ENCODE measurements at regions not wholly inside any gene's neighbourhood (a gene's known extent, or its start where the extent isn't known, plus 50 kb on each side); places are given as distances from the start of the nearest gene placed in this dataset.

DNA sequence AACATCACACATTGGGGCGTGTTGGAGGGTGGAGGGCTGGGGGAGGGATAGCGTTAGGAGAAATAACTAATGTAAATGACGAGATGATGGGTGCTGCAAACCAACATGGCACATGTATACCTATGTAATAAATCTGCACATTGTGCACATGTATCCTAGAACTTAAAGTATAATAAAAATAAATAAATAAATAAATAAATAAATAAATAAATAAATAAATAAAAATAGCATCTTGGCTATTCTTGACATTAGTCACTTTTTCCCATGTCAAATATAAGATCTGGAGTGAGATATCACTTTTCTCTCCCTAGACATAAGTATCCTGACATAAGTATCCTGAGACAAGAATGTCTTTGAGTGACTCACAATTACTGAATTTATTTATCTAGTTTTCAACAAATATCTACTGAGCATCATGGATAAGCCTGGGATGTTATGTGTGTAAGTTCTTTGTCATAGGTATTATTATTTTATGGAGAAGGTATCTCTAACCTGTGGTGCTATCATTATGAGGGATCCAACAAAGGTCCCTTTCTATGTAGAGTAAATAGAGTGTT, 691.3 kb downstream of the SORCS1 start:
- in situ Hi-C loops (cut with HindIII; ENCODE audit: low sequenced_read_pairs) = no loop called here

DNA sequence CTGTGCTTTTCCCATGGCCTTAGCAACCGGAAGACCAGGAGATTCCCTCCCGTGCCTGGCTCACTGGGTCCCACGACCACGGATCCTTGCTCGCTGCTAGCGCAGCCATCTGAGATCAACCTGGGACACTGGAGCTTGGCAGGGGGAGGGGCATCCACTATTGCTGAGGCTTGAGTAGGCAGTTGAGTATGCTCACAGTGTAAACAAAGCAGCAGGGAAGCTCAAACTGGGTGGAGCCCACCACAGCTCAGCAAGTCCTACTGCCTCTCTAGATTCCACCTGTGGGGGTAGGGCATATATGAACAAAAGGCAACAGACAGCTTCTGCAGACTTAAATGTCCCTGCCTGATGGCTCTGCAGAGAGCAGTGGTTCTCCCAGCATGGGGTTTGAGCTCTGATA, 697.0 kb downstream of the SORCS1 start:
- in situ Hi-C loops (cut with HindIII; ENCODE audit: low sequenced_read_pairs) = no loop called here

DNA sequence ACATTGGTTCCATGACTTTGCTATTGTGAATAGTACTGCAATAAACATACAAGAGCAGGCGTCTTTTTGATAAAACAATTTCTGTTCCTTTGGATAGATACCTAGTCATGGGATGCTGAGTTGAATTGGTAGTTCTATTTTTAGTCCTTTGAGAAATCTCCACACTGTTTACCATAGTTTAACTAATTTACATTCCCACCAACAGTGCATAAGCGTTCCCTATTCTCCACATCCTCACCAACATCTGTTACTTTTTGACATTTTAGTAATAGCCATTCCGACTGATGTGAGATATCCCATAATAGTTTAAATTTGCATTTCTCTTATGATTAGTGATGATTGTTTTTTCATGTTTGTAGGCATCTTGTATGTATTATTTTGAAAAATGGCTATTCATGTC, 707.0 kb downstream of the SORCS1 start:
- in situ Hi-C loops (cut with HindIII; ENCODE audit: low sequenced_read_pairs) = no loop called here

DNA sequence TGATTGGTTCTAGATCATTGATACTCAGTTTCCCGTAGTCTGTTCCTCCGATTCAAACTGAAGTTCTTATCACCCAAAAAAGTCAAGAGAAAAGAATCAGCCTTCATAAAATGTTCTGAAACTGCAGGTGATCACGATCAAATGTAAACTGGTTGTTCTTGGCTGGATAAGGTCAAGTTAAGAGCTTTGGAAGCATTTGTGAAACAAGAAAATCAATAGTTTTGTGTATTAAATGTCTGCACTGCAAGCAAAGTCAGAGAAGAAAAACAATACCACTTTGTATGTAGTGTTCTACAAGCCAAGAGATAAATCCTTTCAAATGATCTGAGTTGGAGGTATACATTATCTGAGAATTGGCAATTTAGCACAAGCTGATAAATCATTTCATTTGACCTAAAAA, 710.3 kb downstream of the SORCS1 start:
- in situ Hi-C loops (cut with HindIII; ENCODE audit: low sequenced_read_pairs) = no loop called here

DNA sequence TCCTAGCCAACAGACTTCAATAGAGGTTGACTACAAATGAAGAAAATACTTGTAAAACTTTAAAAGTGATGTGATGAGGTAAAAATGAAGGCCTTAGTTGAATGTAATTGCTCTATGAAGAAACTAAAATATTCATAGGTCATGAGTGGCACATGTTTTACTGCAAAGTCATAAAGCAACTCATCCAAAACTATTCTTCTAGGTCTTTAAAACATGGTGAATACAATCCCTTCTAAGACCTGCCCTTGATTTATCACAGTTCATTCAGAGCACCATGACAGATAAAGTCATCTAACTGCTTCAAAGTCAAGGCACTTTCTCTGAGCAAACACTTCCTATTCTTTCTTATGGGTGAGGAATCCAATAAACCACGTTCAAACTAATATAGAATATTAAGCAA, 713.5 kb downstream of the SORCS1 start:
- in situ Hi-C loops (cut with HindIII; ENCODE audit: low sequenced_read_pairs) = no loop called here

DNA sequence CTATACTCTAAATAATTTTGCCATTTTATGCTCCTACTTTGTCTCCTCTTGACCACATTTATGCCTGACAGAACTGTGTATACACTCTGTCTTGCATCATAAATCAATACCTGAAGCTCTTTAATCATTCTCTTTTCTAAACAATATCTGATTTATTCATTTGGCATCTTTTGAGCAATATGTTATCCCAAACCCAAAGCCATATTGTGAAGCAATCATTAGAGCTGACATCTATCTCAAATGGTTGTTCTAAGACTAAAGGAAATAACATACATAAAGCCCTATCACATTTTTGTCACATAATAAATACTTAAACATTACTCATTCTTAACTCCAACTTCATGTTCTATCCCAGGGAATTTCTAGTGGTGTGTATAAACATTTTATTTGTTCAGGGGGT, 717.6 kb downstream of the SORCS1 start:
- in situ Hi-C loops (cut with HindIII; ENCODE audit: low sequenced_read_pairs) = no loop called here

DNA sequence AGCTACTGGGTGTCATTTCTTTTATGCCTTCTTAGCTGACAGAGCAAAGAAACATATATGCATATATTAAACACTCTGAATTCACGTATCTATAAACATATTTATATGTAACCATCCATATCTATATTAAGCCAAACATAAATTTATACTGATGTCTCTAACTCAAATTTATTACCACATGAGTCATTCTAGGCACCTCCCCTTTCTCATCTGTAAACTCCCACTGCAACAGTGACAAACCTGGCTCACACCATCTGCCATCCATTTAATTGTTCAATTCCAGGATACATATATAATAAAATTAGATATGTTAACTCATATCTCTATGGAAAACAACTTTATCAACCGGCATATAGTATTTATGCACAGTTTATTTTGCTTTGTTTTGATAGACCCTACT, 722.3 kb downstream of the SORCS1 start:
- in situ Hi-C loops (cut with HindIII; ENCODE audit: low sequenced_read_pairs) = no loop called here

DNA sequence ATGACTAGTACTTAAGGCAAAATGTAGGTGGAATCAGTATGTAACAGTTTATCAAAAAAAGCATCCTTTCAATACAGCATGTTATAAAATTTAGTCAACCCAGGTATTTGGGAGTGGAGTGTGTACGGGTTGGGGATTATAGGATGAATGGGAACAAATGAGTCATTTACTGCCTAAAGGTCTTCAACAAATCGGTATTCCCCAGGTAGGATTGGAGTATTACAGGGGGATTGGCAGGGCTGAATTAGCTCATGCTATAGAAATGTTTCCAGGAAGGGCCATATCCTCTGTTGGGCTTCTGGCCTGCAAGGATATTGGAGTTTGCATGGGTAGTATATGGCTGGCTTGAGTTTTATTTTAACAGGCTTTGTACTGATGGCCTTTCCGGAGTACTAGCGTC, 723.7 kb downstream of the SORCS1 start:
- in situ Hi-C loops (cut with HindIII; ENCODE audit: low sequenced_read_pairs) = no loop called here

DNA sequence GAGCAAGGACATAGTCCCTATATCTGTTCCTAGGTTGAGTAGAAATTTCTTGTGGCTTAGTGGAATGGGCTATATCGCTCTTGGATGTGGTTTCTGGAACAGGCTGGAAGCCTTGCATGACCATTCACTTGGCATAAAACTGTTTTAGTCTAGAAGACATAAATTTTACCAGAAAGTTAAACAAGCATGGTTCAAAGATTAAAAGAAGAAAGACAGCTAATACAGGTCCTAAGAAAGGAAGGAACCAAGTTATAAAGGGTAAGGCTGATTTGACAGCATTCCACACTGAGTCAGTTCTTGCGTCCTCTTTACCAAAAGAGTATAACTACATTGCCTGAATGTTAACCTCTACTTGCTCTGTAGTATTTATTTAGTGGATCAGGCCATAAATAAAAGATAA, 724.2 kb downstream of the SORCS1 start:
- in situ Hi-C loops (cut with HindIII; ENCODE audit: low sequenced_read_pairs) = no loop called here

DNA sequence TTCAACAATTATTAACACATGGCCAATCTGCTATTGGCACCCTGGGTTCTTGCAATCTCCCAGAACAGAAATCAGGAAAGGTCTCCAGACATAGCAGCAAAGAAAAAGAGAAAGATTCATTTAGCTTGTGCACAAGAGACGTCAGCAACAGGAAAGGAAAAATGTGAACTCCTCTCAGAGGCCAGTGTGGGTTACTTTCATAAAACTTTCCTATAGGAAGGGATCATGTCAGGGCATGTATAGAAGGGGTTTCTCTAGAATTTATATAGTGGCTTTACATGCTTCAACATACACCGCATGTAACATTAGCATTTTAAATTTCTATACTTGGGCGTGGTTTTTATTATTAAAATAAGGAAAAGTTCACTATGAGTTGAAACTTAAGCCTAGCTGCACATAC, 725.1 kb downstream of the SORCS1 start:
- in situ Hi-C loops (cut with HindIII; ENCODE audit: low sequenced_read_pairs) = no loop called here

DNA sequence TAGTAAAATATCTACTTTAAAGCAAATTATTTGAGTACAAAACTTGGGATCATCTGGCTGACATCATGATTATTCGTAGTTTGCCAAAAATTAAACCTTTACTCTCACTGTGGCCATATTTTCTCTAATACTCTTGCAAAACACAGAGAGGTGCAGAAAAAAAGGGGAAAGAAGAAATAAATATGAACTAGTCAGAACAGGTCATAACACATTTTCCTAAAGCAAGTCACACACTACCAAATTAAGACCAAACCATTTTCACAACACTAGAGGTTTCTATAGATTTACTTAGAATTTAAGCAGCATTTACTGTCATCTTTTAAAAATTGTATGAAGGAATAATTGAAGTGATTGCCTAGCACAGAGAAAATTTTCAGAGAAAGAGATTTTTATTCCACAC, 726.1 kb downstream of the SORCS1 start:
- in situ Hi-C loops (cut with HindIII; ENCODE audit: low sequenced_read_pairs) = no loop called here

DNA sequence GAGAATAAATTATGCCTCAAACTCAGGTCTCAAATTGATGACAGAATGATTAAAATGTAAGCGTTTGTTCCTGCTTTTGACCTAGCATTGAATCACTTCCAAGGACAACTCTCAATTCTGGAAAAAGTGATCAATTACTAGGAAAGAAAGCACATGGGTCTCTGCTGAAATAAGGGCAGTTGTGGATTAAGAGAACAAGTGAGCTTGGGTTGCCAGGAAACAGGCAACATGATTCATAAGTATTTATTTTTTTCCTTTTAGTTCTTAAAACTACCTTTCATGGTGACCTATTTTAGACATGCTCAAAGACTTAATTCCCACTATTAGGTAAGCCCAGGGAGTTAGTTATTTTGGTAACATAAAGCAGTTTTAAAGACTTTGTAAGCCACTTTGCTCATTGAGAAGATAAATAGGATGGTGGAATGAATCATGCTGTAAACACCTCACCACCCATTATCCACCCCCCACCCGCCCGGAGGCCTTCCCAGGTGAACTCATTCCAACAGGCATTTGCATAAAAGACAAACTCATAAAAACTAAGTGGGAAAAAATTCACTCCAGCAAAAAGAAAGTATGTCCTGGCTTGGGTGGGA, 728.3 kb downstream of the SORCS1 start:
- in situ Hi-C loops (cut with HindIII; ENCODE audit: low sequenced_read_pairs) = no loop called here

DNA sequence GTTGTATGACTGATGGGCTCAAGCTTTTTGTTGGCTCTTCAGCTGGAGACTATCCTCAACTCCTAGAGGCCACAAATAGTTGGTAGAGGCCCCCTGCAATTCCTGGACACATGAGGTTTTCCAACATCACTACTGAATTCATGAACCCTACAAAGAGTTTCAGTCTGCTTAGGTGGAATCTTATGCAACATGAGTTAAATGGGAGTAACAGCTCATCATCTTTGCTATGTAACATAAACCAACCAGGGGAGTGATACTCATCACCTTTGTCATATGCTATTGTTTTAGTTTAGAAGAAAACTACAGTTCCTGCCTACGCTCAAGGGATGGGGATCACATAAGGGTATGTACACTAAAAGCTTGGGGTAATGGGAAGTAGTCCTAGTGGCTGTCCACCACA, 729.4 kb downstream of the SORCS1 start:
- in situ Hi-C loops (cut with HindIII; ENCODE audit: low sequenced_read_pairs) = no loop called here

DNA sequence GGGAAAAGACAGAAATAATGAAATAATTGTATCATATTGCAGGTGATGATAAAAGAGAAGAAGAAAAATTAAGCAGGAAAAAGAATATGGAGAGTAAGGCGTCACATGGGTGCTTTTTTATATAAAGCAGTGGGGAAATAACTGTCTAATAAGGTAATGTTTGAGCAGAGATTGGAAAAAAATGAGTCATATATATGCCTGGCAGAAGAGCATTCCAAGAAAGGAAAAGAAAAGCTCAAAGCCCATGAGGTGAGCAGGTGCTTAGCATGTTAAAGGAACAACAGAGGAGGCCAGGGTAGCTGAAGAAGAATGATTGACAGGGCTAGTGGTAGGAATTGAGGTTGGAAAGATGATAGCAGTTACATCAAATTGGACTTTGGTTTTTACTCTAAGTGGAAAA, 739.5 kb downstream of the SORCS1 start:
- in situ Hi-C loops (cut with HindIII; ENCODE audit: low sequenced_read_pairs) = no loop called here

DNA sequence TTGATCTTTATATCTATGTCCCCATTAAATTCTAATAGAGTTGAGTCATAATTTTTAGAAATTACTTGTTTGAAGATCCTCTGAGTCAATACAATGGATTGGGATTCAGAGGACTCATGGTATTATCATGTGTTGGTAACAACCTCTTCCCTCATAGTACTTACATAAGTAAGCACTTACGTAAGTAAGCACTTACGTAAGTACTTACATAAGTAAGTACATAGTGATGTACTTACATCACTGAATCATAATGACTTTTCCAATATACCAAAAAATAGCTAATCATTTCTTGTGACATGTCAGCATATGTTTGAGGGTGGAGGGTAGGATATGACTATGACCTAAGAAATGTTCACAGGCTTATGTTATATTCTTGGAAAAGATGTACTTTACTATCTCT, 740.5 kb downstream of the SORCS1 start:
- in situ Hi-C loops (cut with HindIII; ENCODE audit: low sequenced_read_pairs) = no loop called here

DNA sequence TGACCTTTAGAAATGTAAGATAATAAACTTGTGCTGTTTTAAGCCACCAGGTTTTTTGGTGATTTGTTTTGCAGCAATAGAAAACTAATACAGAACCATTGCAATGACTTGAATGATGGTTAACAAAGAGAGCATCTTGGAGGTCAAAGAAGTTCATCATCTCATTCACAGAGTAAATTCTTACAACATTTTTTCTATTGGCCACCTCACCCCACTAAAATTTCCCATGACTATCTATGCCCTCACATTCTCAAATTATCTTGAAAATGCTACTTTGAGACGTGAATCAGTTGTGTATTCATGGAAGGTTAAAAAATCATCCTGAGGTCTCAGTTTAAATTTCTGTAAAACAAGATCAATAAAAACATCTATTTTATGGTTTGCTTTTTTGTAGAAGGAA, 754.2 kb downstream of the SORCS1 start:
- in situ Hi-C loops (cut with HindIII; ENCODE audit: low sequenced_read_pairs) = no loop called here

DNA sequence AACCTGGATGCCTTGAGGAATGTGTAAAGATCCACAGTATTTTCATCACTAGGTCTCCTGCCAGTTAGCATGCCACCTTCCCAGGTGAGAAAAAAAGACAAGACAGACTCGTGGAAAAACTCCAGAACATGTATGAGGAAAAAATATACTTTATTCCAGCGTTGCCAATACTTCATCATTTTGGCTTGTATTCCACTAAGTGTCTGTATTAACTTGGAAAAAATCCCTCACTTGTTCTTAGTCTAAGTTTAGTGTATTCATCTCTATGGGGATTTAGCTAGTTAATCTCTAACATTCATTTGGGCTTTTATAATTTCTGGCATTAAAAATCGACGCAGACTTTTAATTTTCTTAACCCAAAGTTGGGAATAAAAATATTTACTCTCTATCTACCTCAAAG, 759.4 kb downstream of the SORCS1 start:
- in situ Hi-C loops (cut with HindIII; ENCODE audit: low sequenced_read_pairs) = no loop called here

DNA sequence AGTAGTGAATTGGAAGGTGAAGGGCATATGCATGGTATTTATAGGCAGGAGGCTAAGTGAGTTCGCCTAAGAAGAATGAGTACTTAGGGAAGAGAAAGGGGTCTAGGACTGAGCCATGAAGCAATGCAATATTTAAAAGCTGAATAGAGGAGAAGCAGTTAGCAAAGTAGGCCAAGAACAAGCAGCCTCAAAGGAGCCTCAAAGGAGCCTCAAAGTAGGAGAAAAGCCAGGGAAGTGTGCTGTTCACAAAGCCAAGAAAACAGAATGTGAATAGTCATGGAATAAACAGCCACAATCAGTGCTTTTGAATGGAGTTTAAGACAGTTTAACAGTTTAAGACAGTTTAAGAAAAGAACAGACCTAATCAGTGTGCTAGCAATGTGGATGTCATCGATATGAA, 762.0 kb downstream of the SORCS1 start:
- in situ Hi-C loops (cut with HindIII; ENCODE audit: low sequenced_read_pairs) = no loop called here

DNA sequence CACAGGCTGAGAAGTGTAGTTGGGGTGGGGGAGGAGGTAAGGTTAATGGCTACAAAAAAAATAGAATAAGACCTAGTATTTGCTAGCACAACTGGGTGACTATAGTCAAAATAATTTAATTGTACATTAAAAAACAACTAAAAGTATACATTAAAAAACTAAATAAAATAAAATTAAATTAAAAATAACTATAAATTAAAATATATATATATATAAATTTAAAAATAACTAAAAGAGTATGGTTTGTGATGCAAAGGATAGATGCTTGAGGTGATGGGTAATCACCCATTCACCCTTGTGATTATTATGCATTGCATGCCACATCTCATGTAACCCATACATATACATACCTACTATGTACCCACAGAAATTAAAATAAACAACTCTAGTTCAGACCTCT, 762.5 kb downstream of the SORCS1 start:
- in situ Hi-C loops (cut with HindIII; ENCODE audit: low sequenced_read_pairs) = no loop called here

DNA sequence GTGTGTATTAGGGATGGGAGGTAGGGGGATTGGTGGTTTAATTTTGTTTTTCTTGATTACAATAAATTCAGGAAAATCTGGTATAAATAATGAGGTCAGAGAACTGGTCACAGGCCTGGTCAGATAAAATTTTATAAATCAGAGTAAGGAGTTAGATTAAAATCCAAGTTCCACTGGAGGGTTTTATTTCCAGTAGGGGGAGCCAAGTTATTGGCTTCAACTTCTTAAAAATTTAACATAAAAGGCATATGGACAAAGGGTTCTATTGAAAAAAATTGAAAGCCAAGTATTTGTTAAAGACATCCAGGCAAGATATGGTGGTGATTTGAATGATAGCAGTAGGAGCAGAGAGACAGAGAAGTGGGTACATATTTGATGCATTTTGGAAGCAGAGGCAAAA, 763.3 kb downstream of the SORCS1 start:
- in situ Hi-C loops (cut with HindIII; ENCODE audit: low sequenced_read_pairs) = no loop called here

DNA sequence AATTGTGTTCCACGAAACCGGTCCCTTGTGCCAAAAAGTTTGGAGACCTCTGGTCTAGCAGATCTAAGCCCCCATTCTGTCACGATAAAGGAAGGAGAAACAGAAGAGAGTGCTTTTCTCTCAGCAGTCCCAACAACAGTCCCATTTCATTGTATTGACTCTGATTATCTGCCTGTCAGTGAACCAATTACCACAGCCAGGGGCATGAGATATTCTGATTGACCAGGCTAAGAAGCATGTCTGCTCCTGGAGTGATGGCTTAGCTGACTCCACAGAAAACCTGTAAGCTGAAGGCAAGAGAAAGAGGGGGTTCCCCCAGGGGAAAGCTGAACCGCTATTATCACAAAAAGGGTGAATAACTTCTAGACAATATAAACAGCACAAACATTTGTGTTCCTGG, 765.4 kb downstream of the SORCS1 start:
- in situ Hi-C loops (cut with HindIII; ENCODE audit: low sequenced_read_pairs) = no loop called here

DNA sequence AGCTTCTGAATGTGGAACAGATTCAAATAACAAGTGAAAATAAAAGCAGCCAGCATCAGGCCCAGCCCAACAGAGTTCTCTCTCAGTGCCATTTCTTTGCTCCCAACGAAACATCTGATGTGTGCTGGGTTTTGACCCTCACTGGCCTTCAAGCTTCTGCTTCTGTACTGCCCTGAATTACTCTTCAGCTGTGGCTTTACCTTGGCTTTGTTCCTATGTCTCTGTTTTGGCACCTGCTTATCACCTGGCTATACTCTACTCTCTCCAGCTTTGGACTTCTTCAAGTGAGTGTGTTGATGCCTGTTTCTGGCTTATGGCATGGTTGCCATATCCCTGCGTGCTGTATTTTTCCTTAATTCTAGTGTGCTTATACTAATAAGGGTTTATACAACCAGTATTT, 768.3 kb downstream of the SORCS1 start:
- in situ Hi-C loops (cut with HindIII; ENCODE audit: low sequenced_read_pairs) = no loop called here

DNA sequence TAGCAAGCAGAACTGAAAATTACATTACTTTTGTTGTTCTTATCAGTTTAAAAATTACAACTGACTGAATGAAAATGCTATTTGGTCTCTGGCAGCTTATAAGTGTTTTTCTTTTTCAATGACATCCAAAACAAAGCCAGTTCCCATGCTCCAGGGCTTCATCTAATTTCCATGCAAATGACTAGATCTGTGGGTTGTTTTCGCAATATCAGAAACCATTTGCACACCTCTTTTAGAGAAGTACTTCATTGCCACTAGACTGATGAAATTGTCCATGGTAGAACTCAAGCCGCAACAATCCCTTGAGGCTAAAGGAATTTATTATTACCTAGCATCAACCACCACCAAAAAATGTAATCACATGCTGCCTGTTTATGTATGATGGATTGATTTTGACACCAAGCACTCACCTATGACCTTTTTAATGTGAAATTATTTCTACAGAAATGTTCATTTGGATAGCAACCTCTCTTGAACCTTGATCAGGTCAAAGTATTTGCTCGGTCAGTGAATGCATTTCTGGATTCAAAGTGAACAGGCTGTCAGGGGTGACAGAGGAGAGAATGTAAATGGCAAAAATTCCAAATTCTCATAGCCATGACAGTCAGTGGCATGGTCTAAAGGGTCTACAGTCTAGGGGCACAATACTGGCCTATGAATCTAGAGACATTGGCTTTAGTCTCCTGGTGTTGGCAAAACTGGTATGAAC, 769.3 kb downstream of the SORCS1 start:
- in situ Hi-C loops (cut with HindIII; ENCODE audit: low sequenced_read_pairs) = no loop called here

Measured in DLD1 (cell line).